Pancreas (tissue), 10 donors: ENCODE measurements at regions not wholly inside any gene's neighbourhood (a gene's known extent, or its start where the extent isn't known, plus 50 kb on each side); places are given as distances from the start of the nearest gene placed in this dataset.

Source experiments
- ATAC-seq, 4 donors: fragments of 200-7000 bp; cut with Tn5 transposase; one replicate each; pipeline versions ENCODE4 v1.8.0 to v1.9.1; 2020; ENCODE audit warnings: mild to moderate bottlenecking in 4 of 4, moderate library complexity in 4 of 4
- DNase-seq, 6 donors: peaks; one replicate each; pipeline ENCODE4 v3.0.0-alpha.2; 2020
- FAIRE-seq: peaks from 2 replicates; lab custom pipeline; 2012; peaks lifted over from hg19 to GRCh38; lab: Jason Lieb, UNC
- H3K27ac ChIP-seq, 4 donors: fragments of 200-600 bp; sonication (generic); 1 replicate in 3 of 4; 2 replicates in 1 of 4; pipeline versions ENCODE4 v1.5.0 to v1.8.0; 2020
- H3K27me3 ChIP-seq, 4 donors: fragments of 200-600 bp; one replicate each; pipeline ENCODE4 v1.8.0; 2021
- H3K36me3 ChIP-seq, 3 donors: fragments of 200-600 bp; sonication (generic) in 1 of 3; one replicate each; pipeline versions ENCODE4 v1.5.0 to v1.8.0; 2020 to 2021
- H3K4me1 ChIP-seq, 3 donors: fragments of 200-600 bp; one replicate each; pipeline ENCODE4 v1.8.0; 2021
- H3K4me3 ChIP-seq, 4 donors: fragments of 200-600 bp; sonication (generic) in 2 of 4; one replicate each; pipeline versions ENCODE4 v1.5.0 to v1.8.0; 2020 to 2021
- H3K9me3 ChIP-seq, 4 donors: fragments of 200-600 bp; one replicate each; pipeline ENCODE4 v1.8.0; 2021
- WGBS, 2 donors: extraction: QIAGEN DNeasy Blood & Tissue Kit; methylation state at CpG; one replicate each; pipeline ENCODE4 v1.1.7; 2013; 5-methylcytosine and 5-hydroxymethylcytosine counted together
- intact Hi-C, 3 donors: fragments of 100-400 bp; cut with DNase I; formaldehyde crosslinking; loops; one replicate each; pipeline versions ENCODE4 v1.11.1 to v1.14.2; 2022
- TF ChIP-seq, protein P1 (sequence below), 4 donors: fragments of 200-600 bp; sonication (generic) in 3 of 4; IDR thresholded peaks; one replicate each; pipeline versions ENCODE4 v1.5.0 to v1.8.0; 2021; ENCODE audit warnings: antibody characterized with exemption in 4 of 4
- donor health status: healthy with polysubstance abuse.
- donor health status: DM: no; HTN: no; CAD: no; lungs with moderate emphysema.
- donor health status: DM: no; HTN: no; CAD: no.
- donor health status: control.
- donor health status: control.
- donor health status: Bipolar disorder and iron deficiency.
- donor health status: DM: yes; HTN: yes; CAD: no.
- donor health status: DM: no; HTN: no; CAD: no.
- donor health status: DM: no; HTN: no; CAD: no.
- donor health status: DM: yes; HTN: yes; CAD: no.

DNA sequence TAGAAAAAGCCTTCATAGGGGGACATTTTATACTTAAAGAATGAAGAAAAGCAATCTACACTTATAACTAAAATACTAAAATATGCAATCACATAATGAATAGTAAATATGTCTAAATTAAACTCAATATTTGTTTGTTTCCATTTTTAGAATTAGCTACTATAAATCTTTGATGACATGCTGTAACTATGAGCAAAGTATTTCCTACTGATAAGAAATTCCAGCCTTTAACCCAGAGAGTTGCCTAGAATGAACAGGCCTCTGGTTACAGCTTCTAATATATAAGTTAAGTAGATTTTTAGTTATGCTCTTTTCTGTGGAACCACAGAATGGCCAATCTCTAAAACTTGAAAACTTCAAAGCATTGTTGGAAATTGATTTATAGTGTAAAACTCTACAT is 1465.6 kb upstream of the ZEB2 start:
- no peak overlapping the region for H3K4me3 ChIP-seq
- DNase-seq = no peak
- FAIRE-seq = no peak
- no peak overlapping the region for H3K27ac ChIP-seq
- intact Hi-C loops = no loop called here
- peaks cover 6 to 16% (median 10%) of the 10 kb centered on the region in 3 donors for H3K4me1 ChIP-seq
- no peaks in the 10 kb centered on the region for H3K9me3 ChIP-seq
- peak in 3 of 4 donors; percentile 53 to 80 (median 75) for ATAC-seq
- H3K27me3 ChIP-seq = no peaks in the 10 kb centered on the region
- TF ChIP-seq, protein P1, sequence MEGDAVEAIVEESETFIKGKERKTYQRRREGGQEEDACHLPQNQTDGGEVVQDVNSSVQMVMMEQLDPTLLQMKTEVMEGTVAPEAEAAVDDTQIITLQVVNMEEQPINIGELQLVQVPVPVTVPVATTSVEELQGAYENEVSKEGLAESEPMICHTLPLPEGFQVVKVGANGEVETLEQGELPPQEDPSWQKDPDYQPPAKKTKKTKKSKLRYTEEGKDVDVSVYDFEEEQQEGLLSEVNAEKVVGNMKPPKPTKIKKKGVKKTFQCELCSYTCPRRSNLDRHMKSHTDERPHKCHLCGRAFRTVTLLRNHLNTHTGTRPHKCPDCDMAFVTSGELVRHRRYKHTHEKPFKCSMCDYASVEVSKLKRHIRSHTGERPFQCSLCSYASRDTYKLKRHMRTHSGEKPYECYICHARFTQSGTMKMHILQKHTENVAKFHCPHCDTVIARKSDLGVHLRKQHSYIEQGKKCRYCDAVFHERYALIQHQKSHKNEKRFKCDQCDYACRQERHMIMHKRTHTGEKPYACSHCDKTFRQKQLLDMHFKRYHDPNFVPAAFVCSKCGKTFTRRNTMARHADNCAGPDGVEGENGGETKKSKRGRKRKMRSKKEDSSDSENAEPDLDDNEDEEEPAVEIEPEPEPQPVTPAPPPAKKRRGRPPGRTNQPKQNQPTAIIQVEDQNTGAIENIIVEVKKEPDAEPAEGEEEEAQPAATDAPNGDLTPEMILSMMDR (IDR thresholded peaks at IDR 0.05) = no peak
- no peaks in the 10 kb centered on the region for H3K36me3 ChIP-seq

DNA sequence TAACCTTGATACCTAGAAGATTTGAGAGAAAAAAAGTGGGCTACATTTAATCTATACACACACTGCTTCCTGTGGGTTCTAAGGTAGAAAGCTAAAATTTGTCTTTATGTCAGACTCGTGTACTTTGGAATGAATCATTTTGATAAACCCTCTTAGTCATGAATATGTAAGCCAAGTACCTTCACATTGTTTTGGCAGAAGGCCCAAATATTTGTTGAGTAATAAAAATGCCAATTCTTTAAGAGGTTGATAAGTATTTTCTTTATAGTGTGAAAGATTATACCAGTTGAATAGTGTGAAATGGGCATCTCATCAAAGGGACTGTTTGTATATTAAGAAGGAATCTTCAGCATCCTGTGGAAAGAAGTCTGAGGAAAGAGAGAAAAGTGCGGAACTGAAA is 1464.7 kb upstream of the ZEB2 start:
- TF ChIP-seq, protein P1 (IDR thresholded peaks at IDR 0.05) = no peak
- H3K27ac ChIP-seq = no peak overlapping the region
- H3K9me3 ChIP-seq = no peaks in the 10 kb centered on the region
- no peaks in the 10 kb centered on the region for H3K27me3 ChIP-seq
- no peak for FAIRE-seq
- peak in 1 of 6 donors; percentile 7 for DNase-seq
- no peak overlapping the region for H3K4me3 ChIP-seq
- WGBS, 2 donors = 37 to 44% methylated on average over 2 of the region's 2 CpGs
- peaks cover 6 to 16% (median 10%) of the 10 kb centered on the region in 3 donors for H3K4me1 ChIP-seq
- ATAC-seq = peak; percentile 85 to 97 (median 94)
- intact Hi-C loops = no loop called here
- no peaks in the 10 kb centered on the region for H3K36me3 ChIP-seq

DNA sequence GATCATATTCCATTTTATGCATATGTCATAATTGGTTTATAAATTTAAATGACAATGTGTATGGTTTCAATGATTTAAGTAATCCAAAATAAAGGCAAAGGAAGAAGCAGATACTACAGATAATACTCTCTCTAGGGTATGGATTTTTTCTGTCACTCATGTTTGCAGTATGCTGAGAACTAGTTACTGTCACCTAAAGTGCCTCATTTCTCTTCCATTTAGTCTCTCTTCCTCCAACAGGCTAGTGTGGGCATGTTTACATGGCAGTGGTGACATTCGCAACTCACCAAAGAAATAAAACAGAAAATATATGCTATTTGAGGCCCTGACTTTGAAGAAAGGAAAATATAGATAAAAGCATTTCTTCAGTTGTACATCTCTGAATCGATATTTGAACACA is 1460.4 kb upstream of the ZEB2 start:
- FAIRE-seq (no peak), ATAC-seq (no peak), DNase-seq (no peak)
- no peaks in the 10 kb centered on the region for H3K27me3 ChIP-seq
- peaks cover 6 to 15% (median 9%) of the 10 kb centered on the region in 3 donors for H3K4me1 ChIP-seq
- no peak overlapping the region for H3K4me3 ChIP-seq
- TF ChIP-seq, protein P1 (IDR thresholded peaks at IDR 0.05) = no peak
- no peaks in the 10 kb centered on the region for H3K9me3 ChIP-seq
- no peaks in the 10 kb centered on the region for H3K36me3 ChIP-seq
- intact Hi-C loops = no loop called here
- WGBS, 2 donors = 93% methylated on average over 2 of the region's 2 CpGs
- no peak overlapping the region for H3K27ac ChIP-seq

DNA sequence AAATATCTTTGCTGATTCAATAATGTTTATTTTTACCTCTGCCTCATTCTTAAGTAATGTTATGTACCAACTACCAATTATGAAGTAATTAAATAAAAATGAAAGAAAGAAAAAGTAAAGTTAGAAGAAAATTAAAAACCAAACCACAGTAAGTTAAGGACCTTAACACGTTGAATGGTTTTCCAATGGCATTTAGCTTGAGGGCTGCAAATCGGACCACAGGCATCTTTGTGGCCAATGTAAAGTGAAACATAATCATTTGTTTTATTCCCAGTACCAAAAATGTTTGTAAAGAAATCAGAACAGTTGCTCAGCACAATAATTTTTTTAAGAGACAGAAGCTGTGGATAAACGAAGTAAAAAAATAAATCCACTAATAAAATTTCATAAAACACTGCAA is 1455.5 kb upstream of the ZEB2 start:
- no peak overlapping the region for H3K4me3 ChIP-seq
- intact Hi-C loops = no loop called here

DNA sequence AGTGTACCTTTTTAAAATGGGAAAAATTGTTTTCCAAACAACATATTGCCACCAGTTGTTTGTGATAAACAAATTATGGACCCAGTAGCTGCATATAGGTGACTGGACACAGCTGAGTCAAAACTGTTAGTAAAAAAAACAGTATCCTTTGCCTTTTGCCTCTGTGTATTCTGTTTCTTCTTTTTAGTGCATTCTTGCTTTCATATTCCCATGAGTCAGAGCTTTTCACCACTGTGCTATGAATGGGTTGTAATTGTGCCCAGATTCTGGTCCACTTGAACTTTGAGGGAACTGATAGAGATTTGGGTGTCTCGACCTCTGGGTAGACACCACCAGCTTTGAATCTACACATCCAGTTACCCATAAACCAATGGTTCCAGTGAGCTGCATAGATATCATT is 1441.9 kb upstream of the ZEB2 start:
- intact Hi-C loops = no loop called here

More for the DNA sequence above, 1455.5 kb upstream of the ZEB2 start:
- TF ChIP-seq, protein P1 (IDR thresholded peaks at IDR 0.05) = no peak
- Histone ChIP-seq H3K36me3 (no peaks in the 10 kb centered on the region), H3K27ac (no peak overlapping the region), H3K4me1 (peaks cover 0 to 3% (median 0%) of the 10 kb centered on the region in 3 donors), H3K27me3 (no peaks in the 10 kb centered on the region), H3K9me3 (peaks cover 0 to 2% (median 0%) of the 10 kb centered on the region in 4 donors)
- WGBS, 2 donors = 50 to 52% methylated on average over 3 of the region's 3 CpGs
- no peak for ATAC-seq
- DNase-seq = no peak
- FAIRE-seq = no peak

More for the DNA sequence above, 1441.9 kb upstream of the ZEB2 start:
- H3K36me3 ChIP-seq = no peaks in the 10 kb centered on the region
- FAIRE-seq = no peak
- WGBS, 2 donors = 88 to 94% methylated on average over 1 of the region's 1 CpG
- H3K4me3 ChIP-seq = no peak overlapping the region
- TF ChIP-seq, protein P1 (IDR thresholded peaks at IDR 0.05) = no peak
- no peaks in the 10 kb centered on the region for H3K27me3 ChIP-seq
- DNase-seq = no peak
- no peaks in the 10 kb centered on the region for H3K4me1 ChIP-seq
- no peak overlapping the region for H3K27ac ChIP-seq
- no peaks in the 10 kb centered on the region for H3K9me3 ChIP-seq
- ATAC-seq = no peak
